HepG2 (cell line): ENCODE measurements at regions not wholly inside any gene's neighbourhood (a gene's known extent, or its start where the extent isn't known, plus 50 kb on each side); places are given as distances from the start of the nearest gene placed in this dataset.
A peak's percentile ranks its signal among the peaks of the same experiment; 100 is the strongest.

Experiments
- CTCF ChIP-seq: sonication (generic); formaldehyde crosslinking; IDR thresholded peaks from 2 replicates; pipeline ENCODE4 v1.5.0; 2020; ENCODE audit warnings: mild to moderate bottlenecking, missing genetic modification reagents, moderate library complexity
- EP300 ChIP-seq, 3 experiments: sonication (generic) in 1 of 3; formaldehyde crosslinking in 1 of 3; IDR thresholded peaks; 2 replicates each; pipeline versions ENCODE4 v1.5.1 to v1.6.1; 2011 to 2020; ENCODE audit warnings: low read depth in 2 of 3, low read length in 2 of 3, borderline replicate concordance in 1 of 3, improper control_type of control experiment in 1 of 3, mild to moderate bottlenecking in 1 of 3, missing genetic modification reagents in 1 of 3, moderate library complexity in 1 of 3
- EZH2 ChIP-seq: conservative IDR thresholded peaks from 2 replicates; pipeline ENCODE4 v1.6.1; 2012; ENCODE audit warnings: mild to moderate bottlenecking, low read depth, low read length, moderate library complexity
- GTF2F1 ChIP-seq: fragments of 150-350 bp; IDR thresholded peaks from 2 replicates; pipeline ENCODE4 v1.6.1; 2014; ENCODE audit warnings: low read length
- KIAA2018 ChIP-seq: sonication (generic); formaldehyde crosslinking; IDR thresholded peaks from 2 replicates; pipeline ENCODE4 v1.5.0; 2020; ENCODE audit warnings: mild to moderate bottlenecking, missing genetic modification reagents, borderline replicate concordance
- NFYB ChIP-seq: sonication (generic); formaldehyde crosslinking; IDR thresholded peaks from 2 replicates; pipeline ENCODE4 v1.4.0; 2020; ENCODE audit warnings: missing genetic modification reagents
- RELA ChIP-seq: sonication (generic); formaldehyde crosslinking; IDR thresholded peaks from 2 replicates; pipeline ENCODE4 v1.4.0; 2020; ENCODE audit warnings: missing genetic modification reagents
- ZNF484 ChIP-seq: sonication (generic); formaldehyde crosslinking; IDR thresholded peaks from 2 replicates; pipeline ENCODE4 v1.5.1; 2020; ENCODE audit warnings: mild to moderate bottlenecking, low read depth, missing genetic modification reagents, borderline replicate concordance
- ZNF576 ChIP-seq: sonication (generic); formaldehyde crosslinking; IDR thresholded peaks from 2 replicates; pipeline ENCODE4 v1.4.0; 2020; ENCODE audit warnings: mild to moderate bottlenecking, missing genetic modification reagents
- ZNF781 ChIP-seq: sonication (generic); formaldehyde crosslinking; IDR thresholded peaks from 2 replicates; pipeline ENCODE4 v1.5.1; 2020; ENCODE audit warnings: borderline replicate concordance, mild to moderate bottlenecking, missing genetic modification reagents; ENCODE audit errors: not compliant biosample characterization

- TF ChIP-seq ZNF484 (CRISPR knock-in tag) (no peak), RELA (CRISPR knock-in tag) (0 out of 2 replicates have a peak, but pooled peaks have one; percentile 26), ZNF576 (CRISPR knock-in tag) (no peak), CTCF (CRISPR knock-in tag) (no peak; the same call in 1 of the 2 replicates), NFYB (CRISPR knock-in tag) (no peak), KIAA2018 (no peak), GTF2F1 (no peak), ZNF781 (CRISPR knock-in tag) (no peak), EZH2 (no peak), EP300 (IDR thresholded peaks at IDR 0.05; ENCODE audit: low read depth in 2 of 2, low read length in 2 of 2) (peak in 1 of 2 experiments; percentile 86; a peak in 3 of 4 replicates), EP300 (CRISPR knock-in tag; IDR thresholded peaks at IDR 0.05; ENCODE audit: borderline replicate concordance) (peak; percentile 78; the same call in 1 of the 2 replicates)
Observed at GRCh38 chr6:168244961-168245551, 74.5 kb downstream of the DACT2 start.
